Lung (tissue), 11 donors: ENCODE measurements at regions not wholly inside any gene's neighbourhood (a gene's known extent, or its start where the extent isn't known, plus 50 kb on each side); places are given as distances from the start of the nearest gene placed in this dataset.

Experiments
- ATAC-seq: fragments of 200-7000 bp; cut with Tn5 transposase; one replicate; pipeline ENCODE4 v1.9.1; 2020; ENCODE audit warnings: moderate number of reproducible peaks; ENCODE audit not compliant: insufficient read depth, low FRiP score
- DNase-seq, 3 donors: peaks; one replicate each; pipeline ENCODE4 v3.0.0-alpha.2; 2013 to 2017
- H3K27ac ChIP-seq, 2 donors: one replicate each; pipeline ENCODE4 v1.5.1; 2013; ENCODE audit warnings: mild to moderate bottlenecking in 2 of 2, moderate library complexity in 2 of 2, control low read depth in 1 of 2, inconsistent platforms in 1 of 2, low read depth in 1 of 2, low read length in 1 of 2
- H3K27me3 ChIP-seq, 3 donors: one replicate each; pipeline ENCODE4 v1.5.1; 2013; ENCODE audit warnings: low read length in 2 of 3; ENCODE audit not compliant: control insufficient read depth in 3 of 3, insufficient read depth in 3 of 3
- H3K36me3 ChIP-seq, 4 donors: one replicate each; pipeline ENCODE4 v1.5.1; 2013; ENCODE audit warnings: low read length in 4 of 4, mild to moderate bottlenecking in 1 of 4, moderate library complexity in 1 of 4; ENCODE audit not compliant: control insufficient read depth in 4 of 4, insufficient read depth in 4 of 4
- H3K4me1 ChIP-seq, 5 donors: one replicate each; pipeline ENCODE4 v1.5.1; 2013; ENCODE audit warnings: low read length in 5 of 5, mild to moderate bottlenecking in 2 of 5, moderate library complexity in 1 of 5; ENCODE audit not compliant: control insufficient read depth in 5 of 5, insufficient read depth in 5 of 5
- H3K4me3 ChIP-seq: one replicate; pipeline ENCODE4 v1.5.1; 2013; ENCODE audit warnings: mild to moderate bottlenecking, control low read depth, moderate library complexity
- H3K9ac ChIP-seq, 2 donors: one replicate each; pipeline ENCODE4 v1.5.1; 2013; ENCODE audit warnings: low read length in 2 of 2, control low read depth in 1 of 2; ENCODE audit not compliant: insufficient read depth in 1 of 2
- H3K9me3 ChIP-seq, 4 donors: one replicate each; pipeline ENCODE4 v1.5.1; 2013; ENCODE audit warnings: low read length in 3 of 4, mild to moderate bottlenecking in 1 of 4, moderate library complexity in 1 of 4; ENCODE audit not compliant: control insufficient read depth in 4 of 4, insufficient read depth in 3 of 4
- WGBS, 2 donors: extraction: QIAGEN DNeasy Blood & Tissue Kit; methylation state at CpG; one replicate each; pipeline ENCODE4 v1.1.7; 2013; 5-methylcytosine and 5-hydroxymethylcytosine counted together
- TF ChIP-seq, protein P1 (sequence below): IDR thresholded peaks from 2 replicates; pipeline ENCODE4 v1.5.1; 2012; ENCODE audit warnings: mild to moderate bottlenecking; ENCODE audit errors: control extremely low read depth, extremely low read depth
- donor health status: control.
- donor health status: control.
- donor health status: Bipolar disorder and iron deficiency.
- donor health status: healthy.
- donor health status: DM: yes; HTN: yes; CAD: no.

- no peak overlapping the region for H3K27ac ChIP-seq
- TF ChIP-seq, protein P1, sequence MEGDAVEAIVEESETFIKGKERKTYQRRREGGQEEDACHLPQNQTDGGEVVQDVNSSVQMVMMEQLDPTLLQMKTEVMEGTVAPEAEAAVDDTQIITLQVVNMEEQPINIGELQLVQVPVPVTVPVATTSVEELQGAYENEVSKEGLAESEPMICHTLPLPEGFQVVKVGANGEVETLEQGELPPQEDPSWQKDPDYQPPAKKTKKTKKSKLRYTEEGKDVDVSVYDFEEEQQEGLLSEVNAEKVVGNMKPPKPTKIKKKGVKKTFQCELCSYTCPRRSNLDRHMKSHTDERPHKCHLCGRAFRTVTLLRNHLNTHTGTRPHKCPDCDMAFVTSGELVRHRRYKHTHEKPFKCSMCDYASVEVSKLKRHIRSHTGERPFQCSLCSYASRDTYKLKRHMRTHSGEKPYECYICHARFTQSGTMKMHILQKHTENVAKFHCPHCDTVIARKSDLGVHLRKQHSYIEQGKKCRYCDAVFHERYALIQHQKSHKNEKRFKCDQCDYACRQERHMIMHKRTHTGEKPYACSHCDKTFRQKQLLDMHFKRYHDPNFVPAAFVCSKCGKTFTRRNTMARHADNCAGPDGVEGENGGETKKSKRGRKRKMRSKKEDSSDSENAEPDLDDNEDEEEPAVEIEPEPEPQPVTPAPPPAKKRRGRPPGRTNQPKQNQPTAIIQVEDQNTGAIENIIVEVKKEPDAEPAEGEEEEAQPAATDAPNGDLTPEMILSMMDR = no peak
- no peaks in the 10 kb centered on the region for H3K36me3 ChIP-seq
- peaks cover 0 to 3% (median 0%) of the 10 kb centered on the region in 4 donors for H3K9me3 ChIP-seq
- DNase-seq (no peak), ATAC-seq (no peak)
- no peaks in the 10 kb centered on the region for H3K4me1 ChIP-seq
- 74 to 87% methylated on average over 2 of the region's 2 CpGs for WGBS, 2 donors
- H3K27me3 ChIP-seq = no peaks in the 10 kb centered on the region
- H3K4me3 ChIP-seq = no peak overlapping the region
- no peak overlapping the region for H3K9ac ChIP-seq
Measured at GRCh38 chr7:51778121-51778520, 461.5 kb upstream of the COBL start.

DNA sequence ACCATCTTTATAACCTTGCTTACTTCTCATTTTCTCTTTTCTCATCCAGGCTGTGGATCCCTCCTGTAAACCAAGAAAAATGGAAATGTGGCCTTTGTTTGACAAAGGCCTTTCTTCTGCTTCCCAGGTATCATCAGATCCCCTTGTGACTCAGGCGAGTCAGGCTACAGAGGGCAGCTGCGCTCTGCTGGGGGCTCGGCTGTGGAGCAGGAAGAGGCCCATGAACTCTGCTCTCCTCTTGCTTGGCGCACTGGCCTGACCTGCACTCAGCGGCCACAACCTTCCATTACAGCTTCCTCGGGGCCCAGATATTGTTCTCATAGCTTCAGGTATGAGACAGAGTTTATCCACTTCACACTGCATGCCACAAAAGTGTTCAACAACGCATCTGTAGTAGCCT, 457.6 kb upstream of the COBL start:
- H3K27ac ChIP-seq = no peak overlapping the region
- no peaks in the 10 kb centered on the region for H3K27me3 ChIP-seq
- TF ChIP-seq, protein P1 = no peak
- H3K9ac ChIP-seq = no peak overlapping the region
- H3K4me1 ChIP-seq = no peaks in the 10 kb centered on the region
- H3K9me3 ChIP-seq = peaks cover 0 to 1% (median 0%) of the 10 kb centered on the region in 4 donors
- WGBS, 2 donors = 78 to 81% methylated on average over 7 of the region's 7 CpGs
- DNase-seq = no peak
- no peak overlapping the region for H3K4me3 ChIP-seq
- H3K36me3 ChIP-seq = no peaks in the 10 kb centered on the region
- ATAC-seq = no peak

DNA sequence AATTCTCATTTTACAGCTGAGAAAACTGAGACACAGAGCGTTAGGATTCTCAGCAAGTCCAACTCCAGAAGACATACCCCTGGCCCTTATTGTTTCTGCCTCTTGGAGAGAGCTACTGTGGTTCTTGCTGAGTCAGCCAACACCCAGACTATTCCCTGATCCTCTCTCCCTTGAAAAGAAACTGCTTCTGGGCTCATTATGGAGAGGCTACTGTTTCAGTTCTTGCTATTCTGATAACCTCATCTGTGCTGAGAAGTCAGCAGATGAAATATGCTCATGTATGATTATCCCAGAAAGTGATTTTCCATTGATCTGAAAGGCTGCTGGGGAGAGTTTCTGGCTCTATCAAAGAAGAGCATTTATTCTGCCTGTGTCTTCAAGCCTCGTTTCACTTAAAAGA, 455.6 kb upstream of the COBL start:
- H3K27ac ChIP-seq = no peak overlapping the region
- TF ChIP-seq, protein P1 = no peak
- no peaks in the 10 kb centered on the region for H3K4me1 ChIP-seq
- DNase-seq = no peak
- no peaks in the 10 kb centered on the region for H3K9me3 ChIP-seq
- ATAC-seq = no peak
- no peaks in the 10 kb centered on the region for H3K27me3 ChIP-seq
- 69 to 82% methylated on average over 2 of the region's 2 CpGs for WGBS, 2 donors
- H3K36me3 ChIP-seq = no peaks in the 10 kb centered on the region
- no peak overlapping the region for H3K4me3 ChIP-seq
- H3K9ac ChIP-seq = no peak overlapping the region

DNA sequence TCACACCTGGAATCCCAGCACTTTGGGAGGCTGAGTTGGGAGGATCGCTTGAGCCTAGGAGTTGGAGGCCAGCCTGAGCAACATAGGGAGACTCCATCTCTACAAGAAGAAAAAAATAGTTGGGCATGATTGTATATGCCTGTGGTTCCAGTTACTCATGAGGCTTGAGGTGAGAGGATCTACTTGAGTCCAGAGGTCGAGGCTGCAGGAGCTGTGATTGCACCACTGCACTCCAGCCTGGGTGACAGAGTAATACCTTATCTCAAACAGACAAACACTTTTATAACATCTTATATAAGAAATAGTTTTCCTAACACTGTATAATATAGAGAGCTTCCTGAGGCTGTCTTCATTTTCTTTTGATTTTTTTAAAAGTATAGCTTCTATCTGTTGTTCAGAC, 448.4 kb upstream of the COBL start:
- no peaks in the 10 kb centered on the region for H3K27me3 ChIP-seq
- ATAC-seq (no peak), DNase-seq (no peak)
- H3K9me3 ChIP-seq = no peaks in the 10 kb centered on the region
- no peaks in the 10 kb centered on the region for H3K4me1 ChIP-seq
- no peak overlapping the region for H3K9ac ChIP-seq
- H3K36me3 ChIP-seq = no peaks in the 10 kb centered on the region
- no peak overlapping the region for H3K4me3 ChIP-seq
- H3K27ac ChIP-seq = no peak overlapping the region
- TF ChIP-seq, protein P1 = no peak
- WGBS, 2 donors = 64 to 89% methylated on average over 2 of the region's 2 CpGs
